ENCODE measurements at regions not wholly inside any gene's neighbourhood (a gene's known extent, or its start where the extent isn't known, plus 50 kb on each side); places are given as distances from the start of the nearest gene placed in this dataset.

DNA sequence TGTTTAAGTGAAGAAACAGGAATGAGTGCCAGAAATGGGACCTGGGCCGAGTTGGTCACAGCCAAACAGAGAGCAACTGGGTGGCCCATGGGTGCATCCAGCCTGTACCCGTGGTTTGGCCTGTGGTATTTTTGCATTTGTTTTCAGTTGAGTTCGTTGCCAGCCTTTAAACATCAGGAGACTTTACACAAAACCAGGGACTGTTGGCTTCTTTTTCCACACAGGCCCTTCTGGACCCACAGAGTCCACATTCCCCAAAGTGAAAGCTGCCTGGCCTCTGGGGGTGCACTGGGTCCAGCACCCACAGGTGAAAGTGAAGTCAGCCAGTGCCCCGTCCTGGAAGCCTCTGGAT is 54.1 kb upstream of the TNS3 start:
- DNase-seq, result no peak

DNA sequence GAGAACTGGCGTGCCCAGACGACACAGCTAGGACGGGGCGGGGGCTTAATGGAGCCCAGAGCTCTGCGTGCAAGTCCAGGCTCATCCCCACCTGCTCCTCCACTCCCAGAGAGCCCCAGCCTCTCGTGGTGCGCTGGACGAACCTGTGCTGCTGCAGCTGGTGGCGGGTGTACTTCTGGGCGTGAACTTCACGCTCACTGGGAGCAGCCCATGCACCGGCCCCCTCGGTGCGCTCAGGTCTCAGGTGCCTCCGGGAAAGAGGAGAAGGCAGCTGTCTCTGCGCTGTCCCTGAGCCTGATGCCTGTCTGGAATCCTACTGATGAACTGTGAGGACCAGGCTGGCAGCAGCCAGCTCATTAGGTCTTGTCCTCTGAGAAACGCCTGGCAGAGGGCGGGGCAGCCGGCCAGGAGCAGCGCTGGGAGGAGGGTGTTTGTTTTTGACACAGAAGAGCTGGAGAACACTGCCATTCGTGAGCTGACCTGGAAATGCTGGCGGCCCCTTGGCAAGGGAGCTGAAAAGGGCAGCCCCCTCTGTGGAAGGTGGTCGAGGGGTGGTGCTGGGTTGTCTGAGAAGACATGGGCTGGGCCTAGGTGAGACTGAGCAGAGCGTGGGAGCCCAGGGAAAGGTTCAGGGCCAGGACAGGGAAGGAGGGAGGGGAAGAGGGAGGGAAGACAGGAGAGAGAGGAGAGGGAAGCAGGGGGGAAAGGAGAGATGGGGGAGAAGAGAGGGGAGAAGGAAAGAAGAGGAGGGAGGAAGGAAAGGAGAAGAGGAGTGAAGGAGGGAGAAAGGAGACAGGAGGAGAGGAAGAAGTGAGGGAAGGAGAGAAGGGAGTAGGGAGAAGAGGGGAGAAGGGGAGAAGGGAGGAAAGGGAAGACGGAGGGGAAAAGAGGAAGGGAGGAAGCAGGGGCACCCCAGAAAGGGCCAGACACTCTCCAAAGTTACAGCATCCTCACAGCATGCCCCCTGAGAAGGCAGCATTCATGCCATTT is 53.5 kb upstream of the TNS3 start:
- DNase-seq, result no peak

- DNase-seq, result no peak
Observed at GRCh38 chr7:47634273-47634672, 52.4 kb upstream of the TNS3 start.

- no peak for DNase-seq
Observed at GRCh38 chr7:47633134-47633533, 51.2 kb upstream of the TNS3 start.

Data from CD4-positive, alpha-beta T cell treated with Interleukin-17A for 1 hour (primary cell).